Astrocyte of the cerebellum (primary cell): ENCODE measurements at regions not wholly inside any gene's neighbourhood (a gene's known extent, or its start where the extent isn't known, plus 50 kb on each side); places are given as distances from the start of the nearest gene placed in this dataset.

ENCODE experiments used
- DNase-seq: peaks from one replicate; pipeline ENCODE4 v3.0.0-alpha.2; 2011; ENCODE audit warnings: low read depth
- H3K4me3 ChIP-seq: 2 replicates; pipeline ENCODE4 v1.5.1; 2011; ENCODE audit warnings: mild to moderate bottlenecking, low read depth, low read length, moderate library complexity
- in situ Hi-C: cut with HindIII; loops from 2 replicates; pipeline ENCODE4 v1.10.0; 2017; ENCODE audit warnings: low sequenced_read_pairs
- TF ChIP-seq, protein P1 (sequence below): IDR thresholded peaks from 2 replicates; pipeline ENCODE4 v1.5.1; 2012; ENCODE audit warnings: low read length, low read depth, moderate library complexity, mild to moderate bottlenecking; ENCODE audit errors: missing control alignments

DNA sequence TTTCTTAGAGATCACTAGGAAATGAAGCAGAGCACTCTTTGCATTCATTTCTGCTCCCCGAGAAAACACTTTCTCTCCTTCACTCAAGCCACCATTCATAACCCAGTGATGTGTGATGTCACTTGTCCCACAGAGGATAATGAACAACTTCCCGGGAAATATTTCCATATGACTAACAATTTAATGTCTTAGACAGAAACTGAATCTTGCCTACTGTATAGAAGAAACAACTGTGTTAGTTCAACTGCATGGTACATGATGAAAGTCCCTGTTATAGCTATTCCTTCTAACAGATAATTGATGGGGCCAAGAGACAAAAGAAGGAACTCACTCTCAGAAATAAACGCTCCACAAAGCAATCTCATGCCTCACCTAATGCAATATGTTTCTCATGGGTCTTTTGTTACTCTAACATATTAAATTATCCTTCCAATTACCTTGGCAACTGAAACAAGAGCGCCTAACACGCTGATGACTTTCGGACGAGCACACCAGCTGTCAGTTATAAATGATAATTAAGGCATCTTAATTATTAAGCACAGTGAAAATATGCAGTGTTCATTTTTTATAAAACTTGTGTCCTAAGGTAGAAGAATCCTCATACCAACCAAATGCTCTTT, 113.7 kb upstream of the TLR3 start:
- no peak for DNase-seq
- in situ Hi-C loops, result no loop called here
- no peak overlapping the region for H3K4me3 ChIP-seq
- TF ChIP-seq, protein P1, sequence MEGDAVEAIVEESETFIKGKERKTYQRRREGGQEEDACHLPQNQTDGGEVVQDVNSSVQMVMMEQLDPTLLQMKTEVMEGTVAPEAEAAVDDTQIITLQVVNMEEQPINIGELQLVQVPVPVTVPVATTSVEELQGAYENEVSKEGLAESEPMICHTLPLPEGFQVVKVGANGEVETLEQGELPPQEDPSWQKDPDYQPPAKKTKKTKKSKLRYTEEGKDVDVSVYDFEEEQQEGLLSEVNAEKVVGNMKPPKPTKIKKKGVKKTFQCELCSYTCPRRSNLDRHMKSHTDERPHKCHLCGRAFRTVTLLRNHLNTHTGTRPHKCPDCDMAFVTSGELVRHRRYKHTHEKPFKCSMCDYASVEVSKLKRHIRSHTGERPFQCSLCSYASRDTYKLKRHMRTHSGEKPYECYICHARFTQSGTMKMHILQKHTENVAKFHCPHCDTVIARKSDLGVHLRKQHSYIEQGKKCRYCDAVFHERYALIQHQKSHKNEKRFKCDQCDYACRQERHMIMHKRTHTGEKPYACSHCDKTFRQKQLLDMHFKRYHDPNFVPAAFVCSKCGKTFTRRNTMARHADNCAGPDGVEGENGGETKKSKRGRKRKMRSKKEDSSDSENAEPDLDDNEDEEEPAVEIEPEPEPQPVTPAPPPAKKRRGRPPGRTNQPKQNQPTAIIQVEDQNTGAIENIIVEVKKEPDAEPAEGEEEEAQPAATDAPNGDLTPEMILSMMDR, result no peak

DNA sequence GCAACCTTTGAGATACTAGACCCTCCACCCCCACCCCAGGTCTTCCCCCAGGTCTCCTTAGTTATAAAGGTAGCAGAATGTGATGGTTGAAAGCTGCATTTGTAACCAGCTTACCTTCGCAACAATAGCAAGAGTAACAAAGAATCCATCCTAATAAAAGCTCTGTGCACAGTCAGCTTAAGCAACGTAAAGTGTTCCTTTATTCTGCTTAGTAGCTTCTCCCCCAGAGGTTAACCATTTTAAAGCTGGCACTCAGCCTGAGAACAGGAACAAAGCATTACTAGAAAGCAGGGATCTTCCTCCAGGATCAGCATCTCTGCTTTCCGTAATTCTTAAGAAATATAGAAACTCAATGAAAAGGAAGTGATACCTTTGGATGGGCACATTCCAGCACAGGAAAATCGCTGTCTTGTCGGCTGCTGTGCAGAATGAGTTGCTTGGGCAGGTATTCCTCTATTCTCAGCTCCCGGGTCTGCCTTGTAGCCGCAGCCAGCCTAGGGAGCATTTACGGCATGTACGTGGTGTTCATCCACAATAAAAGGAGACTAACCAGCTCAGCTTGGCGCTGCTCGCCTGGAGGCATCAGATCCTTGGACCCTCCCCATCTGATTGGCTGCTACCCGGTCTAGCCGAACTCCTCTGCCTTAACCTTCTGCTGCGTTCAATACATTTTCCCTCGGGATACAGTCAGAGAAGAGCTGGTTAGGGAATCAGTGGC, 113.0 kb upstream of the TLR3 start:
- in situ Hi-C loops, result no loop called here
- TF ChIP-seq, protein P1, result no peak
- DNase-seq, result no peak
- no peak overlapping the region for H3K4me3 ChIP-seq

DNA sequence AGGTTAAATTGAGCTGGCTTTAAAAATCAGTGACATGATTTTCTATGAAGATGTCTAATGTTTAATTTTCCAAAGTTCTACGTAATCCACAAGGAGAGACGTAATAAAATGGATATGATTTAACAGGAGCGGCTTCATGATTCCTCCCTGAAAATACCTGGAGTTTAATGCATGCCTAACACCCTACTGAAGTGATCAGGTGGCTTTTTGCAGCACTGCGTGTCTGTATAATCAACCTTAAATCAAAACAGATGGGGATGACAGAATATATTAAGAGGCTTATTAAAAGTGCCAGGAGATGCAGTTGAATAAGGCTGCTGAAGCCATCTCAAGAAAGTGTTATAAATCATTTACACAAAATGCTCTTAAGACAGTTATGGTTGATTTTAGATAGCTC, 112.4 kb upstream of the TLR3 start:
- in situ Hi-C loops, result no loop called here

DNA sequence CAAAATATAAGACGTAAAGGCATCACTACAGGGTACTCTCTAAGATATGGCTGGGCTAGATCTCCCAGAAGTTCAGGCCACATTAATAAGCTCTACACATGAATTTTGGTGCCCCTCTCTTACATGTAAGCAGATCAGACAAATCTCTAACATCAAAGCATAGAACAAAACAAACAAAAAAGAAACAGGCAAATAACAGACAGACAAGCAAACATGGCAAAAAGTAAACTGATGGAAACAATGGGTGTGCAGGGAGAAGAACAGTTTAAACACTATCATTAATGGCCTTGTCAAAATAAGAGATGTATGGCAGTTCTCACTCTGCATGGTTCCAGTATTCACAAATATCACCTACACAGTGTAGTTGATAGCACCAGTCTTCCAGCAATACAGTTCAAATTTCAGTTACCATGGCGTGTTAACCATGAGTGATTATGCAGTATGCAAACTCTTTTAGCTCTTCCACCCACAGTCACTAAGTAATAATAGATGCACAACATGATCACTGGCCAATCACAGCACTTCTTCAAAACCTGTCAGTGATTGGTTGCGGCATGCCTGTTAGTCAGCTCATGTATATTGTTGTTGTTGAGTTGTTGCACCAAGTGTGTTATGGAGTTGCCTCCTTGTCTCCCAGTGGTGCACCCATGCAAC, 110.7 kb upstream of the TLR3 start:
- TF ChIP-seq, protein P1, result no peak
- in situ Hi-C loops, result no loop called here

More for the DNA sequence above, 112.4 kb upstream of the TLR3 start:
- TF ChIP-seq, protein P1, result no peak
- no peak for DNase-seq
- H3K4me3 ChIP-seq, result no peak overlapping the region

DNA sequence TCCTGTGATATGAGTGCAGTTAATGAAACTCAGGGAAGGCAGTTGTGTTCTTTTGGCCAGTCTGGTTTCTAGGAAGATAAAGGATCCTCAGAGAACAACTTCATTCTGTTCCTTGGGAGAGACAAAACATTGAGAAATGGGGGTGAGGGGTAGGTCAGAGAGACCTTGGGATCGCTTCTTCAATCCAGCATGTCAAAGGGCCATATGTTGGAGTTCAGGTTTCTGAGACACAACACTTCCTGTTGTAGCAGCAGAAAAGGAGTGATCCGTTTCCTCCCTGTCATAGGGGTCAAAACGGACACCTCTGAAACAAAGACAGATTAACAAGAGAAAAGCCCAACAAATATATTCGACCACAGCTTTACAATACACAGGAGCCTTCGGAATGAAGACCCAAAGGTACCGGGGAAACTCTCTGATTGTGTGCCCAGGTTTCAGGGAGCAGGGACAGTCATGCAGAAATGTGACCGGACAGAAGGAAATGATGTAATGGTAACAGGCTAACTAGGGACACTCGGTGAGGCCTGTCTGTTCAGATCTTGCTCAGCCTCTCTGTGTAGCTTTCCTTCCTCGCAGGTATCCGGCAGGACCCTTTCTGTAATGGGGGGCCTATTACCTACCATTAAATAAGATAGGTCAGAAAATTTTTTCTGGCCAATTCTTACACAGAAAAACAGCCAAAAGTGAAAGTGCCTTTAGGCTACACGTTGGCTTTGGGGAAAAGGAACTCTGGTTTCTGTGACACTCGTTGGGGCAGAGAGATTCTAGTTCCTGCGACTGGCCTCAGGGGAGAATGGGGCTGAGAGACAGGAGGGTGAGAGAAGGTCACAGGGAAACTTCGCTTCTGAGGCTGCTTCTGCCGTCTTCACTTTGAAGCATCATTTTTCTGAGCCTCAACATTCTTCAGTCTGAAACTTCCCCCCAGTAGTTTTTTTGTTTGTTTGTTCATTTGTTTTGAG, 103.3 kb upstream of the TLR3 start:
- TF ChIP-seq, protein P1, result no peak
- DNase-seq, result no peak
- no peak overlapping the region for H3K4me3 ChIP-seq
- in situ Hi-C loops, result no loop called here

More for the DNA sequence above, 110.7 kb upstream of the TLR3 start:
- H3K4me3 ChIP-seq, result no peak overlapping the region
- DNase-seq, result no peak

DNA sequence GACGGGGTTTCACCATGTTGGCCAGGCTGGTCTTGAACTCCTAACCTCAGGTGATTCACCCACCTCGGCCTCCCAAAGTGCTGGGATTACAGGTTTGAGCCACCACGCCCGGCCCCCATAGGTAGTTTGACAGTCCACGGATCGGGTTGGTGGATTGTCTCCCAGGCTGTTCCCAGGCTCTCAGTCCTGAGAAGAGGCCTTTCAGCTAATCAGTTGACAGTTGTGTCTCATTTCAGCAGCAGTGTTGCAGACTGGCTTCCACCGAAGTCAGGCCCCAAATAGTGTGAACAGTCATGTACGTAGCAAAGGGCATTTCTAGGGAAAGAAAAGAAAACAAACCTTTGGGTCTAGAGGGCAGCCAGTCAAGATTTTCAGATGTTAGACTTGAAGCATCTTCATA, 102.4 kb upstream of the TLR3 start:
- TF ChIP-seq, protein P1, result no peak
- in situ Hi-C loops, result no loop called here
- no peak for DNase-seq
- no peak overlapping the region for H3K4me3 ChIP-seq
